OCI-LY7 (cell line): ENCODE measurements at regions not wholly inside any gene's neighbourhood (a gene's known extent, or its start where the extent isn't known, plus 50 kb on each side); places are given as distances from the start of the nearest gene placed in this dataset.

Source experiments
- BruUV-seq: library from RNA; stranded (reverse); fragments of 400-500 nt; replicated peaks from 2 replicates; lab custom pipeline; 2021; lab: Mats Ljungman, UMichigan
- CTCF ChIA-PET: fragments of 300-600 bp; sonication (Branson Sonifier 250); formaldehyde crosslinking; loops from one replicate; lab custom pipeline; 2022; ENCODE audit warnings: antibody characterized with exemption; ENCODE audit not compliant: unreplicated experiment; lab: Charles Lee
- POLR2A ChIA-PET: fragments of 300-600 bp; sonication (Branson Sonifier 250); formaldehyde crosslinking; loops from one replicate; lab custom pipeline; 2022; ENCODE audit warnings: antibody characterized with exemption; lab: Charles Lee
- DNase-seq: peaks from one replicate; pipeline ENCODE4 v3.0.0-alpha.2; 2015; ENCODE audit warnings: low spot score
- H2AFZ ChIP-seq: fragments of 200-600 bp; sonication (generic), shearing (Covaris generic); 2 replicates; pipeline ENCODE4 v1.6.1; 2014; ENCODE audit warnings: mild to moderate bottlenecking, antibody characterized with exemption, low read length, moderate library complexity
- H3K27ac ChIP-seq: fragments of 200-600 bp; sonication (generic); 2 replicates; pipeline ENCODE4 v1.5.1; 2014; ENCODE audit warnings: mixed run types, low read depth, mild to moderate bottlenecking, moderate library complexity, low read length, inconsistent platforms; ENCODE audit not compliant: poor library complexity, severe bottlenecking
- H3K36me3 ChIP-seq: fragments of 200-600 bp; sonication (generic); 2 replicates; pipeline ENCODE4 v1.6.1; 2014; ENCODE audit warnings: mild to moderate bottlenecking, antibody characterized with exemption, low read length, moderate library complexity, mixed read lengths; ENCODE audit not compliant: insufficient read depth
- H3K4me1 ChIP-seq: fragments of 200-600 bp; sonication (generic); 2 replicates; pipeline ENCODE4 v1.5.1; 2014; ENCODE audit warnings: mild to moderate bottlenecking, low read length; ENCODE audit not compliant: insufficient read depth, poor library complexity, severe bottlenecking
- H3K4me2 ChIP-seq: fragments of 200-600 bp; sonication (generic); 2 replicates; pipeline ENCODE4 v1.6.1; 2014; ENCODE audit warnings: mild to moderate bottlenecking, low read length
- H3K4me3 ChIP-seq: fragments of 200-600 bp; sonication (generic); 2 replicates; pipeline ENCODE4 v1.5.1; 2014; ENCODE audit warnings: mild to moderate bottlenecking, low read depth, low read length; ENCODE audit not compliant: poor library complexity, severe bottlenecking
- H3K79me2 ChIP-seq: fragments of 200-600 bp; sonication (generic); 2 replicates; pipeline ENCODE4 v1.6.1; 2016; ENCODE audit warnings: low read depth, mild to moderate bottlenecking, low read length, moderate library complexity, mixed read lengths; ENCODE audit not compliant: insufficient read depth
- H3K9me2 ChIP-seq: fragments of 200-600 bp; sonication (generic); 2 replicates; pipeline ENCODE4 v1.6.1; 2016; ENCODE audit warnings: mild to moderate bottlenecking, low read length, mixed read lengths; ENCODE audit not compliant: insufficient read depth
- H3K9me3 ChIP-seq: fragments of 200-600 bp; sonication (generic); 2 replicates; pipeline ENCODE4 v1.6.1; 2014; ENCODE audit warnings: mild to moderate bottlenecking, mixed run types, low read length, mixed read lengths
- H4K20me1 ChIP-seq: fragments of 200-600 bp; sonication (generic); 2 replicates; pipeline ENCODE4 v1.6.1; 2014; ENCODE audit warnings: mild to moderate bottlenecking, antibody characterized with exemption, low read length, moderate library complexity, mixed read lengths; ENCODE audit not compliant: insufficient read depth
- CTCF ChIP-seq: fragments of 200-600 bp; sonication (generic); conservative IDR thresholded peaks from 2 replicates; pipeline ENCODE4 v1.5.1; 2014; ENCODE audit warnings: mild to moderate bottlenecking, antibody characterized with exemption, low read length, moderate library complexity, mixed read lengths
- EZH2phosphoT487 ChIP-seq: fragments of 200-600 bp; sonication (generic); IDR thresholded peaks from 2 replicates; pipeline ENCODE4 v1.6.1; 2018; ENCODE audit warnings: low read depth, borderline replicate concordance, mild to moderate bottlenecking, mixed run types, antibody characterized with exemption, low read length, moderate library complexity, mixed read lengths
- intact Hi-C: fragments of 100-400 bp; cut with micrococcal nuclease; formaldehyde crosslinking; loops from one replicate; pipeline ENCODE4 v1.10.0; 2022; ENCODE audit not compliant: unreplicated experiment

GRCh38 chr12:89799316-89799715, 90.7 kb upstream of the ATP2B1 start:
- no peak for TF ChIP-seq EZH2phosphoT487
- TF ChIP-seq CTCF: no peak
- no peak overlapping the region for H2AFZ ChIP-seq
- POLR2A ChIA-PET: interaction anchor here (1.0 to 2.5 kb wide), 4 partner anchors 13 to 39 kb away, joined by 3 to 8 read pairs (median 6); no protein-coding TSS in a partner anchor
- H3K4me1 ChIP-seq: peaks cover 7% of the 10 kb centered on the region
- H3K27ac ChIP-seq: no peak overlapping the region
- no peak for DNase-seq
- BruUV-seq: no TSS peak
- no peaks in the 10 kb centered on the region for H3K9me3 ChIP-seq
- no peaks in the 10 kb centered on the region for H3K36me3 ChIP-seq
- H4K20me1 ChIP-seq: no peaks in the 10 kb centered on the region
- no peaks in the 10 kb centered on the region for H3K9me2 ChIP-seq
- peak overlapping the region; percentile 3; the same call in 1 of the 2 replicates for H3K4me2 ChIP-seq
- intact Hi-C loops: no loop called here
- H3K79me2 ChIP-seq: no peaks in the 10 kb centered on the region
- H3K4me3 ChIP-seq: no peak overlapping the region
- CTCF ChIA-PET: no interaction called here

GRCh38 chr12:89797436-89797835, 88.8 kb upstream of the ATP2B1 start:
- no peak for DNase-seq
- Histone ChIP-seq H3K9me3 (no peaks in the 10 kb centered on the region), H3K4me1 (peaks cover 7% of the 10 kb centered on the region), H3K27ac (no peak overlapping the region), H4K20me1 (no peaks in the 10 kb centered on the region), H3K79me2 (no peaks in the 10 kb centered on the region), H3K4me3 (no peak overlapping the region), H3K36me3 (no peaks in the 10 kb centered on the region), H2AFZ (no peak overlapping the region), H3K4me2 (no peak overlapping the region), H3K9me2 (no peaks in the 10 kb centered on the region)
- TF ChIP-seq EZH2phosphoT487: no peak
- TF ChIP-seq CTCF: no peak
- POLR2A ChIA-PET: interaction anchor here (0.9 to 1.4 kb wide), 3 partner anchors 30 to 160 kb away, joined by 3 to 4 read pairs (median 3); no protein-coding TSS in a partner anchor
- CTCF ChIA-PET: no interaction called here
- BruUV-seq: no TSS peak
- intact Hi-C loops: no loop called here

DNA sequence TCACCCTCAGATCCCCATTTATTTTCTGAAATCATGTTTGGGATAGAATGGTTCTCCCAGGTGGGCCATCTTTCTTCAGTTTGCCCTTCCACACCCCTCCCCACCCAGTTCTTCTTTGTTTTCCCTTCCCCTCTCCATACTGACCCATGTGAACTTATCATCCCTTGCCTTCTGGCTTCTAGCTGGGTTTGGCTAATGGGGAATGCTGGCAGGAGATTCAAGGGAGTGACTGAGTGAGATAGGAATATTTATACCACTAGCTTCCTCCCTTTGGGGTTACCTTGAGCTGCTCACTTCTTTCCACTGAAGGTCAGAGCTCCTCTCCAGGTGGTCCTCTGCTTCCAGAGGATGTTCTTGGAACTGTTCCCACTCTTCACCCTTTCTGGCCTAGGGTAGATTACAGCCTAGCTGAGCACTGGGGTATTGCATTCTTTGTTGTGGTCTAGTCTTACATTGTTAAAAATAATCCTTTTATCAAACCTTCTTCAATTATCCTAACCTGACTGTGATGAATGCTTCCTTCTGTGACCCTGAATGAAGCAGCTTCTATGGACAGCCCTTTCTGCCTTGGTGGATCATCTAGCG, 88.3 kb upstream of the ATP2B1 start:
- Histone ChIP-seq H3K27ac (no peak overlapping the region), H3K4me1 (peaks cover 7% of the 10 kb centered on the region), H3K79me2 (no peaks in the 10 kb centered on the region), H3K9me3 (no peaks in the 10 kb centered on the region), H4K20me1 (no peaks in the 10 kb centered on the region), H3K36me3 (no peaks in the 10 kb centered on the region), H2AFZ (no peak overlapping the region), H3K9me2 (no peaks in the 10 kb centered on the region), H3K4me2 (no peak overlapping the region), H3K4me3 (no peak overlapping the region)
- intact Hi-C loops: no loop called here
- ChIA-PET POLR2A (interaction anchor here (0.7 to 1.4 kb wide), 3 partner anchors 30 to 164 kb away, joined by 3 to 5 read pairs (median 4); no protein-coding TSS in a partner anchor), CTCF (no interaction called here)
- TF ChIP-seq EZH2phosphoT487: no peak
- TF ChIP-seq CTCF: no peak
- DNase-seq: no peak
- BruUV-seq: no TSS peak
